HepG2 (cell line): ENCODE measurements at regions not wholly inside any gene's neighbourhood (a gene's known extent, or its start where the extent isn't known, plus 50 kb on each side); places are given as distances from the start of the nearest gene placed in this dataset.
A peak's percentile ranks its signal among the peaks of the same experiment; 100 is the strongest.

Experiments
- ATAC-seq: fragments of 200-7000 bp; cut with Tn5 transposase; 3 replicates; pipeline ENCODE4 v1.9.1; 2020; ENCODE audit warnings: mild to moderate bottlenecking, moderate library complexity
- BruUV-seq: library from RNA; stranded (reverse); fragments of 400-500 nt; replicated peaks from 2 replicates; lab custom pipeline; 2021; lab: Mats Ljungman, UMichigan
- CTCF ChIA-PET: fragments of 300-600 bp; formaldehyde crosslinking; extraction: SDS; loops from one replicate; lab custom pipeline; 2021; ENCODE audit warnings: low total read pairs, inconsistent platforms, low intra/inter-chr PET ratio; lab: Yijun Ruan, JAX
- POLR2A ChIA-PET: fragments of 350-600 bp; sonication (Branson Sonifier 250); formaldehyde crosslinking; loops from one replicate; lab custom pipeline; 2020; ENCODE audit warnings: antibody characterized with exemption, inconsistent platforms; lab: Yijun Ruan, JAX
- DNase-seq: peaks from one replicate; pipeline ENCODE4 v3.0.0-alpha.2; 2015; ENCODE audit warnings: low spot score
- FAIRE-seq: peaks from 3 replicates; lab custom pipeline; 2011; peaks lifted over from hg19 to GRCh38; lab: Jason Lieb, UNC
- H2AFZ ChIP-seq: one replicate; pipeline ENCODE4 v1.6.1; 2011; ENCODE audit warnings: low read length, inconsistent platforms
- H3K27ac ChIP-seq: fragments of 300-600 bp; 3 replicates; pipeline ENCODE4 v1.8.0; 2011; ENCODE audit warnings: mixed run types, mild to moderate bottlenecking, mixed read lengths, low read length, inconsistent platforms; ENCODE audit not compliant: insufficient read depth; ENCODE audit errors: extremely low read length
- H3K27me3 ChIP-seq, 2 experiments: fragments of 200-600 bp in 1 of 2; 2 replicates in 1 of 2; 3 replicates in 1 of 2; pipeline versions ENCODE4 v1.6.0 to v1.8.0; 2011; ENCODE audit warnings: low read length in 2 of 2, mild to moderate bottlenecking in 2 of 2, moderate library complexity in 2 of 2, inconsistent platforms in 1 of 2; ENCODE audit not compliant: insufficient read depth in 2 of 2, control insufficient read depth in 1 of 2
- H3K36me3 ChIP-seq, 2 experiments: fragments of 200-600 bp in 1 of 2; replicated peaks in 1 of 2; 2 replicates in 1 of 2; 3 replicates in 1 of 2; pipeline versions ENCODE4 v1.5.1 to v1.8.0; 2011; ENCODE audit warnings: low read length in 2 of 2, inconsistent platforms in 1 of 2; ENCODE audit not compliant: insufficient read depth in 2 of 2, control insufficient read depth in 1 of 2
- H3K4me1 ChIP-seq: 2 replicates; pipeline ENCODE4 v1.5.1; 2012; ENCODE audit warnings: low read length, inconsistent platforms; ENCODE audit not compliant: insufficient read depth
- H3K4me2 ChIP-seq: 2 replicates; pipeline ENCODE4 v1.6.0; 2011; ENCODE audit warnings: low read depth, low read length, inconsistent platforms
- H3K4me3 ChIP-seq, 3 experiments: fragments of 200-600 bp in 1 of 3; sonication (generic), shearing (Covaris generic) in 1 of 3; replicated peaks in 1 of 3; 2 replicates each; pipeline ENCODE4 v1.5.1; 2011 to 2016; ENCODE audit warnings: low read length in 3 of 3, inconsistent platforms in 2 of 3, low read depth in 2 of 3, mild to moderate bottlenecking in 2 of 3, control low read depth in 1 of 3, mixed read lengths in 1 of 3; ENCODE audit not compliant: insufficient read depth in 1 of 3
- H3K79me2 ChIP-seq: one replicate; pipeline ENCODE4 v1.6.1; 2011; ENCODE audit warnings: low read length, inconsistent platforms; ENCODE audit not compliant: insufficient read depth
- H3K9ac ChIP-seq: 2 replicates; pipeline ENCODE4 v1.6.0; 2011; ENCODE audit warnings: mild to moderate bottlenecking, low read depth, low read length, inconsistent platforms; ENCODE audit not compliant: insufficient read depth
- H3K9me3 ChIP-seq: 2 replicates; pipeline ENCODE4 v1.5.1; 2012; ENCODE audit warnings: mild to moderate bottlenecking, low read length
- H4K20me1 ChIP-seq: 2 replicates; pipeline ENCODE4 v1.6.0; 2011; ENCODE audit warnings: inconsistent platforms, mild to moderate bottlenecking, low read length, moderate library complexity; ENCODE audit not compliant: insufficient read depth
- ATF7 ChIP-seq, 2 experiments: fragments of 450-650 bp in 1 of 2; sonication (generic) in 1 of 2; formaldehyde crosslinking in 1 of 2; IDR thresholded peaks; 2 replicates each; pipeline versions ENCODE4 v1.4.0 to v1.6.1; 2016 to 2020; ENCODE audit warnings: antibody characterized with exemption in 1 of 2, mild to moderate bottlenecking in 1 of 2, missing genetic modification reagents in 1 of 2
- CENPX ChIP-seq: sonication (generic); formaldehyde crosslinking; IDR thresholded peaks from 2 replicates; pipeline ENCODE4 v1.9.0; 2021; ENCODE audit warnings: mild to moderate bottlenecking, missing genetic modification reagents, moderate library complexity
- DDIT3 ChIP-seq: sonication (generic); formaldehyde crosslinking; IDR thresholded peaks from 2 replicates; pipeline ENCODE4 v1.4.0; 2020; ENCODE audit warnings: mild to moderate bottlenecking, missing genetic modification reagents
- GABPB1 ChIP-seq: IDR thresholded peaks from 2 replicates; pipeline ENCODE4 v1.6.1; 2016; ENCODE audit warnings: mild to moderate bottlenecking, missing genetic modification reagents, moderate library complexity, missing compliant biosample characterization
- HNRNPK ChIP-seq: fragments of 200-400 bp; formaldehyde crosslinking; IDR thresholded peaks from 2 replicates; pipeline ENCODE4 v1.6.1; 2018; ENCODE audit warnings: low read length, low read depth, moderate library complexity, mild to moderate bottlenecking; ENCODE audit not compliant: poor library complexity, severe bottlenecking
- HNRNPL ChIP-seq: fragments of 200-400 bp; formaldehyde crosslinking; IDR thresholded peaks from 2 replicates; pipeline ENCODE4 v1.6.1; 2017; ENCODE audit warnings: mild to moderate bottlenecking, low read depth, low read length
- MYNN ChIP-seq: sonication (generic); formaldehyde crosslinking; IDR thresholded peaks from 2 replicates; pipeline ENCODE4 v1.4.0; 2020; ENCODE audit warnings: mild to moderate bottlenecking, low read depth, missing genetic modification reagents
- SKI ChIP-seq: fragments of 450-650 bp; IDR thresholded peaks from one replicate; pipeline ENCODE4 v1.6.1; 2018; ENCODE audit warnings: mild to moderate bottlenecking; ENCODE audit not compliant: partially characterized antibody
- SPEN ChIP-seq: sonication (generic); formaldehyde crosslinking; IDR thresholded peaks from 2 replicates; pipeline ENCODE4 v1.5.1; 2020; ENCODE audit warnings: low read depth, mild to moderate bottlenecking, missing genetic modification reagents
- TFDP2 ChIP-seq: sonication (generic); formaldehyde crosslinking; IDR thresholded peaks from 2 replicates; pipeline ENCODE4 v1.4.0; 2020; ENCODE audit warnings: missing genetic modification reagents
- ZFP41 ChIP-seq: sonication (generic); formaldehyde crosslinking; IDR thresholded peaks from 2 replicates; pipeline ENCODE4 v1.4.0; 2020; ENCODE audit warnings: mild to moderate bottlenecking, missing genetic modification reagents, borderline replicate concordance
- ZNF383 ChIP-seq: sonication (generic); formaldehyde crosslinking; IDR thresholded peaks from 2 replicates; pipeline ENCODE4 v1.4.0; 2020; ENCODE audit warnings: missing genetic modification reagents, mild to moderate bottlenecking, borderline replicate concordance
- ZNF646 ChIP-seq: sonication (generic); formaldehyde crosslinking; IDR thresholded peaks from 2 replicates; pipeline ENCODE4 v1.9.0; 2021; ENCODE audit warnings: mild to moderate bottlenecking, missing genetic modification reagents
- WGBS: methylation state at CpG from one replicate; pipeline ENCODE4 v1.1.6; 2017; ENCODE audit warnings: low lambda C conversion rate; 5-methylcytosine and 5-hydroxymethylcytosine counted together
- in situ Hi-C: cut with HindIII; loops from 2 replicates; pipeline ENCODE4 v1.10.0; 2017; ENCODE audit warnings: low pct_unique_long_range_greater_than_20kb; ENCODE audit not compliant: extremely low pct_ligation_motif_present
- intact Hi-C: fragments of 100-400 bp; cut with micrococcal nuclease; formaldehyde crosslinking; loops from one replicate; pipeline ENCODE4 v1.10.0; 2022; ENCODE audit not compliant: unreplicated experiment

- TF ChIP-seq ZNF646 (CRISPR knock-in tag): no peak
- no peak for TF ChIP-seq SKI
- no peak for TF ChIP-seq SPEN
- TF ChIP-seq MYNN (CRISPR knock-in tag): no peak
- no peak for TF ChIP-seq ZNF383 (CRISPR knock-in tag)
- no peak for TF ChIP-seq DDIT3 (CRISPR knock-in tag)
Measured at GRCh38 chr4:28179126-28179525, 1318.5 kb downstream of the STIM2 start (continued).

GRCh38 chr4:28209371-28209924 lies 1348.8 kb downstream of the STIM2 start:
- no peaks in the 10 kb centered on the region for H3K36me3 ChIP-seq
- H3K4me1 ChIP-seq: no peaks in the 10 kb centered on the region
- H3K9me3 ChIP-seq: peaks cover 63% of the 10 kb centered on the region
- BruUV-seq: no TSS peak
- intact Hi-C loops (no loop called here), in situ Hi-C loops (no loop called here)
- POLR2A ChIA-PET: no interaction called here
- FAIRE-seq (no peak), ATAC-seq (no peak), DNase-seq (no peak)
- H4K20me1 ChIP-seq: no peaks in the 10 kb centered on the region
- no peak overlapping the region for H3K4me3 ChIP-seq
- H2AFZ ChIP-seq: no peak overlapping the region
- H3K4me2 ChIP-seq: no peak overlapping the region
- H3K27ac ChIP-seq: no peak overlapping the region
- 0% methylated on average over 1 of the region's 1 CpG for WGBS
- H3K9ac ChIP-seq: no peak overlapping the region
- CTCF ChIA-PET: no interaction called here
- H3K79me2 ChIP-seq: no peaks in the 10 kb centered on the region
- H3K27me3 ChIP-seq: no peaks in the 10 kb centered on the region; a peak in 1 of 5 replicates
- TF ChIP-seq HNRNPK (peak; percentile 22), ZFP41 (CRISPR knock-in tag) (no peak), GABPB1 (no peak), CENPX (CRISPR knock-in tag) (no peak), ATF7 (IDR thresholded peaks at IDR 0.05) (no peak), ATF7 (CRISPR knock-in tag; IDR thresholded peaks at IDR 0.05) (no peak), TFDP2 (no peak), HNRNPL (no peak)
